ENCODE measurements at regions not wholly inside any gene's neighbourhood (a gene's known extent, or its start where the extent isn't known, plus 50 kb on each side); places are given as distances from the start of the nearest gene placed in this dataset.

DNA sequence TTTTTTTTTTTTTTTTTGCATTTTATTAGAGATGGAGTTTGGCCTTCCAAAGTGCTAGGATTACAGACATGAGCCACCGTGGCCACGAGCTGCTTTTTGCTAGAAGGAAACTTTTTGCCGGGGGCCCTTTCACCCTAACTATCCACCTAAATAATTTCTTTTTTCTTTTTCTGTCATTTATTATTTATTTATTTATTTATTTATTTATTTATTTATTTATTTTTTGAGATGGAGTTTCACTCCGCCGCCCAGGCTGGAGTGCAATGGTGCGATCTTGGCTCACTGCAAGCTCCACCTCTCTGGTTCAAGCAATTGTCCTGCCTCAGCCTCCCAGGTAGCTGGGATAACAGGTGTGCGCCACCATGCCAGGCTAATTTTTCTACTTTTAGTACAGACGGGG is 303.9 kb downstream of the ASMT start:
- ATAC-seq (no peak), FAIRE-seq (no peak), DNase-seq (ENCODE audit: low read depth, low spot score) (no peak)
- H3K36me3 ChIP-seq (ENCODE audit: control insufficient read depth in 2 of 2, insufficient read depth in 2 of 2, low read length in 1 of 2): no peaks in the 10 kb centered on the region
- no peak overlapping the region for H3K4me3 ChIP-seq
- TF ChIP-seq ZBED1 (IDR thresholded peaks at IDR 0.05; ENCODE audit: borderline replicate concordance): no peak
- TF ChIP-seq JUNB (IDR thresholded peaks at IDR 0.05): no peak
- no peak for TF ChIP-seq TCF7 (IDR thresholded peaks at IDR 0.05; ENCODE audit: borderline replicate concordance)
- no peak for TF ChIP-seq MYB (IDR thresholded peaks at IDR 0.05; ENCODE audit: borderline replicate concordance, low read depth, low read length)
- TF ChIP-seq BACH1 (IDR thresholded peaks at IDR 0.05; ENCODE audit: borderline replicate concordance): no peak
- TF ChIP-seq SIN3A (IDR thresholded peaks at IDR 0.05; ENCODE audit: low read depth, low read length): no peak
- no peaks in the 10 kb centered on the region for H3K27me3 ChIP-seq (replicated peaks in 1 of 2; ENCODE audit: control insufficient read depth in 2 of 2, insufficient read depth in 2 of 2, low read length in 1 of 2)
- H3K4me2 ChIP-seq (ENCODE audit: control insufficient read depth, insufficient read depth): no peak overlapping the region
- no peaks in the 10 kb centered on the region; the same call in 2 of the 3 replicates for H3K9me3 ChIP-seq (replicated peaks; ENCODE audit: control insufficient read depth, insufficient read depth, low read length)
- WGBS (ENCODE audit: insufficient coverage, insufficient replicate concordance, low lambda C conversion rate, missing lambda C conversion rate): 82% methylated on average over 8 of the region's 8 CpGs
- H3K4me1 ChIP-seq (ENCODE audit: control insufficient read depth, insufficient read depth, low read length): no peaks in the 10 kb centered on the region
- H3K27ac ChIP-seq (ENCODE audit: control insufficient read depth, insufficient read depth): no peak overlapping the region
- in situ Hi-C loops (cut with MboI) (no loop called here), intact Hi-C loops (cut with micrococcal nuclease; ENCODE audit: unreplicated experiment) (no loop called here)
- RAD21 ChIA-PET (ENCODE audit: unreplicated experiment): no interaction called here
- H3K79me2 ChIP-seq (ENCODE audit: control insufficient read depth, insufficient read depth, low read length): no peaks in the 10 kb centered on the region
- no peaks in the 10 kb centered on the region for H4K20me1 ChIP-seq (ENCODE audit: control insufficient read depth, insufficient read depth)
- SMC1A ChIA-PET (ENCODE audit: uncharacterized antibody, unreplicated experiment): no interaction called here
- CTCF ChIA-PET: no interaction called here
- POLR2A ChIA-PET: no interaction called here
- no TSS peak for BruUV-seq (replicated peaks)
- no peak overlapping the region for H3K9ac ChIP-seq (ENCODE audit: control insufficient read depth, insufficient read depth, low read length)
- H2AFZ ChIP-seq (ENCODE audit: control insufficient read depth, low read depth, low read length): no peak overlapping the region

GRCh38 chrX:1925053-1925481 is 310.2 kb downstream of the ASMT start:
- in situ Hi-C loops (cut with MboI): no loop called here
- Histone ChIP-seq H3K27me3 (replicated peaks in 1 of 2; ENCODE audit: control insufficient read depth in 2 of 2, insufficient read depth in 2 of 2, low read length in 1 of 2) (no peaks in the 10 kb centered on the region), H3K4me2 (ENCODE audit: control insufficient read depth, insufficient read depth) (no peak overlapping the region), H2AFZ (ENCODE audit: control insufficient read depth, low read depth, low read length) (no peak overlapping the region), H3K9ac (ENCODE audit: control insufficient read depth, insufficient read depth, low read length) (no peak overlapping the region), H3K4me3 (no peak overlapping the region), H3K79me2 (ENCODE audit: control insufficient read depth, insufficient read depth, low read length) (no peaks in the 10 kb centered on the region), H4K20me1 (ENCODE audit: control insufficient read depth, insufficient read depth) (no peaks in the 10 kb centered on the region), H3K36me3 (ENCODE audit: control insufficient read depth in 2 of 2, insufficient read depth in 2 of 2, low read length in 1 of 2) (no peaks in the 10 kb centered on the region), H3K27ac (ENCODE audit: control insufficient read depth, insufficient read depth) (no peak overlapping the region), H3K9me3 (replicated peaks; ENCODE audit: control insufficient read depth, insufficient read depth, low read length) (no peaks in the 10 kb centered on the region), H3K4me1 (ENCODE audit: control insufficient read depth, insufficient read depth, low read length) (no peaks in the 10 kb centered on the region)
- RAD21 ChIA-PET (ENCODE audit: unreplicated experiment): no interaction called here
- CTCF ChIA-PET: no interaction called here
- POLR2A ChIA-PET: no interaction called here
- DNase-seq (ENCODE audit: low read depth, low spot score): no peak
- 43% methylated on average over 20 of the region's 20 CpGs for WGBS (ENCODE audit: insufficient coverage, insufficient replicate concordance, low lambda C conversion rate, missing lambda C conversion rate)
- FAIRE-seq: no peak
- intact Hi-C loops (cut with micrococcal nuclease; ENCODE audit: unreplicated experiment): no loop called here
- SMC1A ChIA-PET (ENCODE audit: uncharacterized antibody, unreplicated experiment): no interaction called here
- ATAC-seq: no peak
- TF ChIP-seq IRF4 (IDR thresholded peaks at IDR 0.05; ENCODE audit: low read depth, low read length) (no peak), NFXL1 (IDR thresholded peaks at IDR 0.05; ENCODE audit: borderline replicate concordance) (no peak), RAD51 (IDR thresholded peaks at IDR 0.05) (no peak), FOXK2 (IDR thresholded peaks at IDR 0.05) (no peak), POLR2A (IDR thresholded peaks at IDR 0.05; ENCODE audit: low read depth, low read length) (no peak), DPF2 (IDR thresholded peaks at IDR 0.05) (no peak), CBFB (IDR thresholded peaks at IDR 0.05; ENCODE audit: low read depth) (no peak)
- no TSS peak for BruUV-seq (replicated peaks)
